Lower leg skin (tissue), 4 donors: ENCODE measurements at regions not wholly inside any gene's neighbourhood (a gene's known extent, or its start where the extent isn't known, plus 50 kb on each side); places are given as distances from the start of the nearest gene placed in this dataset.

Experiments used
- DNase-seq, 2 donors: peaks; one replicate each; pipeline ENCODE4 v3.0.0-alpha.2; 2019; ENCODE audit warnings: low spot score in 2 of 2
- H3K4me3 ChIP-seq: fragments of 200-600 bp; sonication (generic); 2 replicates; pipeline ENCODE4 v1.5.1; 2017; ENCODE audit warnings: mild to moderate bottlenecking, low read depth; ENCODE audit not compliant: poor library complexity, severe bottlenecking
- POLR2A ChIP-seq, 2 donors: fragments of 450-650 bp; IDR thresholded peaks; one replicate each; pipeline ENCODE4 v1.6.1; 2016 to 2017; ENCODE audit warnings: antibody characterized with exemption in 2 of 2, mild to moderate bottlenecking in 1 of 2, moderate library complexity in 1 of 2
- WGBS, 2 donors: methylation state at CpG; one replicate each; pipeline ENCODE4 v1.1.5; 2018; 5-methylcytosine and 5-hydroxymethylcytosine counted together
- intact Hi-C: fragments of 100-400 bp; cut with DNase I; formaldehyde crosslinking; loops from one replicate; pipeline ENCODE4 v1.15.0; 2023; ENCODE audit warnings: low total_unique reads
- TF ChIP-seq, protein P1 (sequence below), 3 donors: fragments of 450-650 bp; IDR thresholded peaks; one replicate each; pipeline ENCODE4 v1.5.1; 2016; ENCODE audit warnings: antibody characterized with exemption in 3 of 3, mild to moderate bottlenecking in 3 of 3, moderate library complexity in 2 of 3

DNA sequence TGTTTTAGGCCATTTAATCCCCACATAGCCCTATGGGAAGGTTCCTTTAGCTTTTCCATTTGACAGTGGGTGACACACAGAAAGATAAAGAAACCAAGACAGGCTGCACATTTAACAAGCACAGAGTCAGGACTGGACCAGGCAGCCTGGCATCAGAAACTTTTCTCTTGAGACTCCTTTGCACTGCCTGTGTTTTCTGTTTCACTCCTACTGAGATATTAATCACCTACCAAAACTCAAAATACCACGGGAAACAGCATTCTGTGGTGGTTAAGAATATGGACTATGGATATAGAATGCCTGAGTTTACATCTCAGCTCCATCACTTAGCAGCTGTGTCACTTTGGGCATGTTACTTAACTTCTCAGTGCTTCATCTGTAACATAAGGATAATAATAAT, 73.3 kb downstream of the CTAGE1 start:
- no peak for DNase-seq
- no peak overlapping the region for H3K4me3 ChIP-seq
- intact Hi-C loops: no loop called here
- TF ChIP-seq, protein P1, sequence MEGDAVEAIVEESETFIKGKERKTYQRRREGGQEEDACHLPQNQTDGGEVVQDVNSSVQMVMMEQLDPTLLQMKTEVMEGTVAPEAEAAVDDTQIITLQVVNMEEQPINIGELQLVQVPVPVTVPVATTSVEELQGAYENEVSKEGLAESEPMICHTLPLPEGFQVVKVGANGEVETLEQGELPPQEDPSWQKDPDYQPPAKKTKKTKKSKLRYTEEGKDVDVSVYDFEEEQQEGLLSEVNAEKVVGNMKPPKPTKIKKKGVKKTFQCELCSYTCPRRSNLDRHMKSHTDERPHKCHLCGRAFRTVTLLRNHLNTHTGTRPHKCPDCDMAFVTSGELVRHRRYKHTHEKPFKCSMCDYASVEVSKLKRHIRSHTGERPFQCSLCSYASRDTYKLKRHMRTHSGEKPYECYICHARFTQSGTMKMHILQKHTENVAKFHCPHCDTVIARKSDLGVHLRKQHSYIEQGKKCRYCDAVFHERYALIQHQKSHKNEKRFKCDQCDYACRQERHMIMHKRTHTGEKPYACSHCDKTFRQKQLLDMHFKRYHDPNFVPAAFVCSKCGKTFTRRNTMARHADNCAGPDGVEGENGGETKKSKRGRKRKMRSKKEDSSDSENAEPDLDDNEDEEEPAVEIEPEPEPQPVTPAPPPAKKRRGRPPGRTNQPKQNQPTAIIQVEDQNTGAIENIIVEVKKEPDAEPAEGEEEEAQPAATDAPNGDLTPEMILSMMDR (IDR thresholded peaks at IDR 0.05): no peak
- no peak for TF ChIP-seq POLR2A (IDR thresholded peaks at IDR 0.05)
- WGBS, 2 donors: 81 to 93% methylated on average over 1 of the region's 1 CpG

DNA sequence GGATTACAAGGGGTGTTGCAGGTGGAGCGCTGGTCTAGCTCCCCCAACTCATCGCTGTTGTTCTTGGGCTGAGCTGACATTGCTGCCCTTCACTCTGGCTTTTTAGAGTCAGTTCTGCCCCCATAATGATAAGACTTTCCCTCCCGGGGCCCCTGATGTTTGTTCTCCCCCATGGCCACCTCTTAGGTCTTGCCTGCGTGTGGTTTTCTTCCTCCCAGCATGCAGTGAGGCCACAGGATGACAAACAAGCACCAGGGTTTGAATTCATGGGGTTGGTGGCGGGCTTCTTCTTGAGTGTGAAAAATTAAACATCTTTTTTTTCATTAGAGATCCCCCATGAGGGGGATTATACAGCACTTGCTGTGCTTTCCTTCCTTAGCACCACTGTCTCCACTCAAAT, 74.1 kb downstream of the CTAGE1 start:
- no peak for DNase-seq
- TF ChIP-seq POLR2A (IDR thresholded peaks at IDR 0.05): no peak
- TF ChIP-seq, protein P1 (IDR thresholded peaks at IDR 0.05): no peak
- no peak overlapping the region for H3K4me3 ChIP-seq
- intact Hi-C loops: no loop called here
- WGBS, 2 donors: 89 to 91% methylated on average over 5 of the region's 5 CpGs

DNA sequence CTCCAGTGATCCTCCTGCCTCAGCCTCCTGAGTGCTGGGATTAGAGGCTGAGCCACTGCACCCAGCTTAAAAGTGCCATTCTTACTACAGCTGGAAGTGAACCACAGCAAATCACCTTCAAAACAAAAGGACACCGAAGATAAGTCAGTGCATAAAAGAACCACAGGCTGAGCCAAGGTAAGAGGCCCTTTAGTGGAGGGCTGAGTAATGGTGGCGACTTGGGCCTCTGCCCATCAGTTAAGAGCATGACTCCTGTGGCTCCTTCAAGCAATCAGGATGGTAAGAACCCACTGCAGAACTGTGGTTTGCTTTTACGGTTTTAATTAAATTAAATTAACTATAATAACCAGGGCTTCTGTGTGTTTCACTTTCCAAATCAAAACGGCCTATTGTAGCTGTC, 75.1 kb downstream of the CTAGE1 start:
- no peak overlapping the region for H3K4me3 ChIP-seq
- 48 to 57% methylated on average over 4 of the region's 4 CpGs for WGBS, 2 donors
- no peak for DNase-seq
- no peak for TF ChIP-seq POLR2A (IDR thresholded peaks at IDR 0.05)
- TF ChIP-seq, protein P1 (IDR thresholded peaks at IDR 0.05): no peak
- intact Hi-C loops: no loop called here

DNA sequence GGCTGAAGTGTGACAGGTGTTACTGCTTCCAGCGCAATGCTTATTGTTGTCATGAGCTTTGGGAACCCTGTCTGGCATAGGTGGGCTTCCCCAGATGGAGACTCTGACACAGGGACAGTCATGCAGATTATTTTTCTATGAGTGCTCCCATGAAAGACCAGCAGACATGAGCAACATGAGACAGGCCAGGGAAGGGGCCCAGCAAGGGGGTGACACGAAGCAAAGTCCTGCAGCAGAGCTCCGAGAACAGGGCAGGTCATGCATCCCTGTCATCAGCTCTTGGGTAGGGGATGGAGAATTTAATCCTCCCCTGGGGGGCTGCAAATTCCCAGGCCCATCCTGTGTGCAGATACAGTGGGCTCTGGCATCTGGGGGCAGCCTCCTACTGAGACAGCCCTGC, 77.4 kb downstream of the CTAGE1 start:
- TF ChIP-seq, protein P1 (IDR thresholded peaks at IDR 0.05): no peak
- no peak for DNase-seq
- 87 to 93% methylated on average over 3 of the region's 3 CpGs for WGBS, 2 donors
- no peak overlapping the region for H3K4me3 ChIP-seq
- intact Hi-C loops: no loop called here

DNA sequence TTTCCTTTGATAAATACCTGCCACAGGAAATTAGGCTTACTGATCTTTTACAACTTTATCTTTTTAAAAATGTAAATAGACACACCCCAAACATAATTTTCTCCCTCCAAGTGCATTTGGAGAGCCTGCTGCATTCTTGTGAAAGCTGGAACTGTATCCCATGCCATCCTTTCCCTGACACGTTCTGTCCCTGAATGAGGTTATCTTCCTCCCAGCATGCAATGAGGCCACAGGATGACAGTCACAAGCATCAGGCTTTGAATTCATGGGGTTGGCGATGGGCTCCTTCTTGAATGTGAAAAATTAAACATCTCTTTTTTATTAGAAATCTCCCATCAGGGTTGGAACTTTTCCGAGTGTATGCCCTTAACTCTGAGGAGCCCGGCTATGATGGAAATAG, 77.8 kb downstream of the CTAGE1 start:
- no peak for DNase-seq
- no peak for TF ChIP-seq POLR2A (IDR thresholded peaks at IDR 0.05)
- TF ChIP-seq, protein P1 (IDR thresholded peaks at IDR 0.05): no peak
- H3K4me3 ChIP-seq: no peak overlapping the region
- intact Hi-C loops: no loop called here
- 69 to 77% methylated on average over 4 of the region's 4 CpGs for WGBS, 2 donors

DNA sequence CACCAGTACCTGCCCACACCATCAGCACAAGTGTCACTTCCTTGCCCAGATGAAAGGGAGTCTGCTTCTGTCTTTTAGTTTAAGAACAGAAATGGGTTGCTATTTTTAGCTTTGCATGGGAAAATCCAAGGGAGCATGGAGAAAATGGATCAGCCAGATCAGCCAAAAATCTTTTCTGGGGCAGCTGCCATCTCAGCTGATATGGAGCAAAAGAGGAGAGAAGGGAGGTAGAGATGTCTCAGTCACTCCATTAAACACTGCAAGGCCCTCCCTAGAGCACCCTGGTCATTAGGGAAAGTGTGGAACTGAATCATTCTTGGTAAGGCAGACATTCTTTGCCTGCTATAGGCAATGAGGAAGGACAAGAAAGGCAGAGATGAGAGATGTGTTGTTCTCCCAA, 79.9 kb downstream of the CTAGE1 start:
- DNase-seq: no peak
- no peak for TF ChIP-seq POLR2A (IDR thresholded peaks at IDR 0.05)
- TF ChIP-seq, protein P1 (IDR thresholded peaks at IDR 0.05): no peak
- intact Hi-C loops: no loop called here

More for the DNA sequence above, 79.9 kb downstream of the CTAGE1 start:
- no peak overlapping the region for H3K4me3 ChIP-seq
